Endothelial cell of umbilical vein (primary cell): ENCODE measurements at regions not wholly inside any gene's neighbourhood (a gene's known extent, or its start where the extent isn't known, plus 50 kb on each side); places are given as distances from the start of the nearest gene placed in this dataset.

ENCODE experiments used
- BruUV-seq: library from RNA; stranded (reverse); fragments of 400-500 nt; replicated peaks from 2 replicates; lab custom pipeline; 2021; lab: Mats Ljungman, UMichigan
- CTCF ChIA-PET: fragments of 300-600, 350-600 bp; sonication (Branson Sonifier 250); formaldehyde crosslinking; loops from one replicate; lab custom pipeline; 2021; ENCODE audit warnings: antibody characterized with exemption, inconsistent platforms; lab: Charles Lee
- POLR2A ChIA-PET: fragments of 300-600, 350-600 bp; sonication (Branson Sonifier 250); formaldehyde crosslinking; loops from one replicate; lab custom pipeline; 2021; ENCODE audit warnings: antibody characterized with exemption, inconsistent platforms; lab: Charles Lee
- DNase-seq: peaks from one replicate; pipeline ENCODE4 v3.0.0-alpha.2; 2011; ENCODE audit warnings: low read depth, low spot score
- FAIRE-seq: peaks from 2 replicates; lab custom pipeline; 2011; peaks lifted over from hg19 to GRCh38; lab: Jason Lieb, UNC
- H2AFZ ChIP-seq: 2 replicates; pipeline ENCODE4 v1.6.0; 2012; ENCODE audit warnings: low read depth, low read length, control low read depth, inconsistent platforms
- H3K27ac ChIP-seq: 2 replicates; pipeline ENCODE4 v1.5.1; 2011; ENCODE audit warnings: low read depth, mild to moderate bottlenecking, control low read depth, low read length, moderate library complexity; ENCODE audit not compliant: insufficient read depth
- H3K27me3 ChIP-seq, 2 experiments: 2 replicates each; pipeline versions ENCODE4 v1.6.0 to v1.6.1; 2011; ENCODE audit warnings: low read length in 2 of 2, mixed read lengths in 1 of 2; ENCODE audit not compliant: control insufficient read depth in 2 of 2, insufficient read depth in 2 of 2
- H3K36me3 ChIP-seq, 2 experiments: 2 replicates in 1 of 2; 3 replicates in 1 of 2; pipeline ENCODE4 v1.5.1; 2011; ENCODE audit warnings: low read length in 2 of 2, mild to moderate bottlenecking in 1 of 2, moderate library complexity in 1 of 2; ENCODE audit not compliant: control insufficient read depth in 2 of 2, insufficient read depth in 2 of 2; ENCODE audit errors: extremely low read depth in 1 of 2
- H3K4me1 ChIP-seq: 3 replicates; pipeline ENCODE4 v1.5.1; 2011; ENCODE audit warnings: mild to moderate bottlenecking, low read length; ENCODE audit not compliant: control insufficient read depth, insufficient read depth; ENCODE audit errors: extremely low read depth
- H3K4me2 ChIP-seq: 2 replicates; pipeline ENCODE4 v1.6.1; 2011; ENCODE audit warnings: low read length, control low read depth, mixed read lengths; ENCODE audit not compliant: insufficient read depth
- H3K4me3 ChIP-seq, 3 experiments: fragments of 200-600 bp in 1 of 3; sonication (generic), shearing (Covaris generic) in 1 of 3; replicated peaks in 1 of 3; 2 replicates each; pipeline ENCODE4 v1.5.1; 2011 to 2016; ENCODE audit warnings: control low read depth in 3 of 3, low read length in 3 of 3, mild to moderate bottlenecking in 2 of 3, inconsistent platforms in 1 of 3, low read depth in 1 of 3, moderate library complexity in 1 of 3; ENCODE audit not compliant: insufficient read depth in 1 of 3
- H3K79me2 ChIP-seq: 2 replicates; pipeline ENCODE4 v1.6.0; 2012; ENCODE audit warnings: low read length, inconsistent platforms; ENCODE audit not compliant: control insufficient read depth, insufficient read depth
- H3K9ac ChIP-seq: replicated peaks from 2 replicates; pipeline ENCODE3; 2011; ENCODE audit warnings: low read length, control low read depth; ENCODE audit not compliant: insufficient read depth; ENCODE audit errors: extremely low read depth
- H3K9me1 ChIP-seq: replicated peaks from 3 replicates; pipeline ENCODE4 v1.6.0; 2011; ENCODE audit warnings: mild to moderate bottlenecking, low read length; ENCODE audit not compliant: control insufficient read depth, insufficient read depth; ENCODE audit errors: extremely low read depth
- H3K9me3 ChIP-seq: replicated peaks from 2 replicates; pipeline ENCODE4 v1.5.1; 2012; ENCODE audit warnings: low read length, inconsistent platforms; ENCODE audit not compliant: control insufficient read depth, insufficient read depth
- H4K20me1 ChIP-seq: replicated peaks from 2 replicates; pipeline ENCODE3; 2011; ENCODE audit warnings: mild to moderate bottlenecking, low read length; ENCODE audit not compliant: control insufficient read depth, insufficient read depth; ENCODE audit errors: extremely low read depth
- EZH2 ChIP-seq: IDR thresholded peaks from 2 replicates; pipeline ENCODE4 v1.6.1; 2012; ENCODE audit warnings: borderline replicate concordance, low read depth, mild to moderate bottlenecking, moderate library complexity, low read length, inconsistent platforms; ENCODE audit not compliant: severe bottlenecking
- FOS ChIP-seq: IDR thresholded peaks from 2 replicates; pipeline ENCODE4 v1.6.1; 2011; ENCODE audit warnings: mild to moderate bottlenecking, low read length, moderate library complexity, borderline replicate concordance; ENCODE audit not compliant: insufficient read depth
- GATA2 ChIP-seq: IDR thresholded peaks from 2 replicates; pipeline ENCODE4 v1.7.0; 2011; ENCODE audit warnings: low read depth, mild to moderate bottlenecking, moderate library complexity, mixed read lengths, low read length; ENCODE audit not compliant: insufficient read length, insufficient read depth
- JUN ChIP-seq: IDR thresholded peaks from 2 replicates; pipeline ENCODE4 v1.6.1; 2011; ENCODE audit warnings: borderline replicate concordance, low read depth; ENCODE audit not compliant: insufficient read length, insufficient read depth
- MYC ChIP-seq: IDR thresholded peaks from one replicate; pipeline ENCODE4 v1.6.1; 2011; ENCODE audit warnings: mild to moderate bottlenecking, low read depth, low read length
- POLR2A ChIP-seq: IDR thresholded peaks from 2 replicates; pipeline ENCODE4 v1.6.1; 2012; ENCODE audit warnings: low read depth, mild to moderate bottlenecking, control low read depth, low read length
- POLR2AphosphoS5 ChIP-seq: IDR thresholded peaks from 2 replicates; pipeline ENCODE4 v1.6.1; 2012; ENCODE audit warnings: low read depth, mild to moderate bottlenecking, control low read depth, low read length, moderate library complexity; ENCODE audit not compliant: insufficient read depth
- dilution Hi-C: fragments of 300-500 bp; cut with MboI; formaldehyde crosslinking; loops from one replicate; pipeline ENCODE4 v1.15.0; 2019; ENCODE audit warnings: low sequenced_read_pairs; ENCODE audit not compliant: extremely low pct_ligation_motif_present
- intact Hi-C: fragments of 100-400 bp; cut with micrococcal nuclease; formaldehyde crosslinking; loops from one replicate; pipeline ENCODE4 v1.10.0; 2022
- TF ChIP-seq, protein P1 (sequence below), 2 donors: IDR thresholded peaks; 1 replicate in 1 of 2; 2 replicates in 1 of 2; pipeline ENCODE4 v1.5.1; 2011; ENCODE audit warnings: low read length in 2 of 2, mild to moderate bottlenecking in 2 of 2, moderate library complexity in 2 of 2, control low read depth in 1 of 2, inconsistent platforms in 1 of 2, low read depth in 1 of 2; ENCODE audit not compliant: insufficient read depth in 1 of 2; ENCODE audit errors: extremely low read depth in 1 of 2
- TF ChIP-seq, protein P2 (sequence below): IDR thresholded peaks from 2 replicates; pipeline ENCODE4 v1.6.1; 2011; ENCODE audit not compliant: insufficient read depth, insufficient read length

DNA sequence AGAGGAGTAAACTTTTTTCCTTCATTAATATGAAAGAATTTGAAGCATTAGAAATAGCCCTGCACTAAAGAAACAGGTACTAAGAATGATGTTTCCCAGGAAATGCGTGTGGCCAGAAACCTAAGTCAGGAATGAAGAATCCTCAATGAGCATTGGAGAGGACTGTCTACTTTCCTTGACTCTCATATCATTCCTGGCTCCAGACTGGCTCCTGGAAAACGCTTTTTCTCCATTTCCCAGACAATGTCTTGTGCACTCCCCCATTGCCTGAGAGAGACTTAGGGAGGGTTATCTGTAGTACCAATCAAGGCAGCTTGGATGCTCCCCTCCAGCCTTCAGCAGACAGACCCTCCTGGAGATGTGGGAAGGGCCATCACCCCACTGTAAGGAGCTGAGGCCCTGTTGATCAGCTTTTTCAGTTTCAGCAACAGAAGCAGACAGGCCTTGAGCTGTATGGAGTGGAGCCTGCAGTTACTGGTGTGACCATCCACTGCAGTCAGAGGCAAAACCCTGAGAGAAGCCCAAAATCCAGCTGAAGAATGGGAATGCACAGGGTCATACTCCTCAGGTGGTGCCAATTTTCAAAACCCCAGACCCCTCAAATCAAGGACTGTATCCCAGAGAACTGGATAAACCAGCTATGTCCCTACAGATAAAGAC is 127.3 kb upstream of the NT5E start:
- dilution Hi-C loops (no loop called here), intact Hi-C loops (loop anchor here (1.0 to 10.0 kb wide), 7 partner anchors 196 to 1438 kb away; partner anchors contain the start of gene TBX18)
- Histone ChIP-seq H3K4me1 (no peaks in the 10 kb centered on the region), H3K9ac (no peak overlapping the region), H3K36me3 (no peaks in the 10 kb centered on the region), H3K27me3 (peaks cover 3 to 4% of the 10 kb centered on the region in 2 experiments), H3K4me3 (no peak overlapping the region), H3K79me2 (no peaks in the 10 kb centered on the region), H3K27ac (no peak overlapping the region), H2AFZ (no peak overlapping the region), H4K20me1 (no peaks in the 10 kb centered on the region), H3K9me3 (no peaks in the 10 kb centered on the region), H3K9me1 (no peaks in the 10 kb centered on the region), H3K4me2 (no peak overlapping the region)
- no peak for FAIRE-seq
- POLR2A ChIA-PET: no interaction called here
- no peak for TF ChIP-seq FOS
- no peak for TF ChIP-seq POLR2A
- TF ChIP-seq, protein P1, sequence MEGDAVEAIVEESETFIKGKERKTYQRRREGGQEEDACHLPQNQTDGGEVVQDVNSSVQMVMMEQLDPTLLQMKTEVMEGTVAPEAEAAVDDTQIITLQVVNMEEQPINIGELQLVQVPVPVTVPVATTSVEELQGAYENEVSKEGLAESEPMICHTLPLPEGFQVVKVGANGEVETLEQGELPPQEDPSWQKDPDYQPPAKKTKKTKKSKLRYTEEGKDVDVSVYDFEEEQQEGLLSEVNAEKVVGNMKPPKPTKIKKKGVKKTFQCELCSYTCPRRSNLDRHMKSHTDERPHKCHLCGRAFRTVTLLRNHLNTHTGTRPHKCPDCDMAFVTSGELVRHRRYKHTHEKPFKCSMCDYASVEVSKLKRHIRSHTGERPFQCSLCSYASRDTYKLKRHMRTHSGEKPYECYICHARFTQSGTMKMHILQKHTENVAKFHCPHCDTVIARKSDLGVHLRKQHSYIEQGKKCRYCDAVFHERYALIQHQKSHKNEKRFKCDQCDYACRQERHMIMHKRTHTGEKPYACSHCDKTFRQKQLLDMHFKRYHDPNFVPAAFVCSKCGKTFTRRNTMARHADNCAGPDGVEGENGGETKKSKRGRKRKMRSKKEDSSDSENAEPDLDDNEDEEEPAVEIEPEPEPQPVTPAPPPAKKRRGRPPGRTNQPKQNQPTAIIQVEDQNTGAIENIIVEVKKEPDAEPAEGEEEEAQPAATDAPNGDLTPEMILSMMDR (IDR thresholded peaks at IDR 0.05; ENCODE audit: extremely low read depth in 1 of 2, insufficient read depth in 1 of 2, low read depth in 1 of 2, low read length in 2 of 2): no peak
- no peak for TF ChIP-seq GATA2
- TF ChIP-seq POLR2AphosphoS5: no peak
- no peak for TF ChIP-seq MYC
- TF ChIP-seq JUN: no peak
- TF ChIP-seq, protein P2, sequence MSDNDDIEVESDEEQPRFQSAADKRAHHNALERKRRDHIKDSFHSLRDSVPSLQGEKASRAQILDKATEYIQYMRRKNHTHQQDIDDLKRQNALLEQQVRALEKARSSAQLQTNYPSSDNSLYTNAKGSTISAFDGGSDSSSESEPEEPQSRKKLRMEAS: no peak
- TF ChIP-seq EZH2: no peak
- no peak for DNase-seq
- no TSS peak for BruUV-seq
- CTCF ChIA-PET: interaction anchor here (0.7 to 3.5 kb wide), 21 partner anchors 8 to 1787 kb away, joined by 3 to 22 read pairs (median 7); partner anchors contain the start of gene CEP162
